ENCODE measurements at regions not wholly inside any gene's neighbourhood (a gene's known extent, or its start where the extent isn't known, plus 50 kb on each side); places are given as distances from the start of the nearest gene placed in this dataset.
"Not testable (repeated sequence)": the region's sequence is repeated elsewhere in the genome, so short reads cannot be mapped to it uniquely, and the experiment has no call there.

DNA sequence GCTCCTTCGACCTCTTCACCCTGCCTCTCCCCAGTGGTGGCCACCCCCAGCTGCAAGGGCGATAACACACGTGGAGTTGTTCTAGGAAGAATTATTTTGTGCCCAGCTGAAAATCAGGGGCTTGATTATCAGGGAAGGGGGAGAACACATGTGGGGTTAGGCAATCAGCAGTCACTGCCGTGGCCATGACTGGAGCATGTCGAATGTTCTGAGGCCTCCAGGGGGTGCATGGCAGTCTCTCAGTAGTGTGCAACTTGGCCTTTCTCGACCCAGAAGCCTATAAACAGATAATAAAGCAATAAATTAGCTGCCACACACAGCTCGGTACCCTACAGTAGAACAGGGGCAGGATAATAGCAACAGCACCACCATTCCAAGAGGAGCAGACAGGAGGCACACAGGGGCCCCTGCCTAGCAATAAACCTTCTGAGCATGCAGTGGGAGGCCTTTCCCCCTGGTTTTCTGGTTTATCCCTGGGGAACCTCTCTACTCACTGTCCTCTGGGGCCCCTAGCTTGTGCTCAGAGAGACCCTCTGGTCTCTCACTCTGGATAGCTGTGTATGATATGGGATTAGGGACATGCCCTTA is 308.2 kb upstream of the PLGLB2 start:
- H3K4me3 ChIP-seq (ENCODE audit: low read length); DNase-seq (ENCODE audit: low read depth, low spot score): not testable (repeated sequence)

DNA sequence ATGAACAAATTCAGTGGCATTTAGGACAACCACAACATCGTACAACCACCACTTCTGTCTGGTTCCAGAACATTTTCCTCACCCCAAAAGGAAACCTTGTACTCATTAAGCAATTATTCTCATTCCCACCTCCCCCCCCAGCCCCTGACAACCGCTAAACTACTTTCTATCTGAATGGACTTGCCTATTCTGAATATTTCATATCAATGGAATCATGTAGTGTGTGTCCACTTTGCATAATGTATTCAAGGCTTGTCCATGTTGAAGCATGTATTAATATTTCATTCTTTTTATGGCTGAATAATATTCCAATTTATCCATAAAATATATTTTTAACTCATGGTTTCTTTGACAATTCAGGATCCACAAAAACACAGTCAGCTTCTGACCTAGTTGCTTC is 307.2 kb upstream of the PLGLB2 start:
- not testable (repeated sequence) for H3K4me3 ChIP-seq (ENCODE audit: low read length); DNase-seq (ENCODE audit: low read depth, low spot score)

DNA sequence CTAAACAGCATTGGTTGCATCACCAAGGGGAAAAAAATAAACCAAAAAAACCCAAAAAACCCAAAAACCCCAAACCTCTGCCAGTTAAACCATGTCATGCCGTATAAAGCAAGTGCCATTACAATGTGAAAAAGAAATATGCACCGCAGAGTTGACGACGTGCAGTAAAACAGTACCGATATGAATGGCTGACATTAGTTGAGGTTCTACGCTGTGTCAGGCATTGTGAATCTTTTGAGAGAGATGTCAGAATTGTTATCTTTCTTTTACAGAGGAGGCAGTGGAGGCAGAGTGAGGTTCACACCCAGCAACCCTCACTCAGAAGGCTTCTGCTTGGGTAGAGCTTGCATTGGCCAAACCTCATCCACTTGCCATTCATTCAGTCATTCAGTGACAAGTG is 306.5 kb upstream of the PLGLB2 start:
- not testable (repeated sequence) for H3K4me3 ChIP-seq (ENCODE audit: low read length); DNase-seq (ENCODE audit: low read depth, low spot score)

DNA sequence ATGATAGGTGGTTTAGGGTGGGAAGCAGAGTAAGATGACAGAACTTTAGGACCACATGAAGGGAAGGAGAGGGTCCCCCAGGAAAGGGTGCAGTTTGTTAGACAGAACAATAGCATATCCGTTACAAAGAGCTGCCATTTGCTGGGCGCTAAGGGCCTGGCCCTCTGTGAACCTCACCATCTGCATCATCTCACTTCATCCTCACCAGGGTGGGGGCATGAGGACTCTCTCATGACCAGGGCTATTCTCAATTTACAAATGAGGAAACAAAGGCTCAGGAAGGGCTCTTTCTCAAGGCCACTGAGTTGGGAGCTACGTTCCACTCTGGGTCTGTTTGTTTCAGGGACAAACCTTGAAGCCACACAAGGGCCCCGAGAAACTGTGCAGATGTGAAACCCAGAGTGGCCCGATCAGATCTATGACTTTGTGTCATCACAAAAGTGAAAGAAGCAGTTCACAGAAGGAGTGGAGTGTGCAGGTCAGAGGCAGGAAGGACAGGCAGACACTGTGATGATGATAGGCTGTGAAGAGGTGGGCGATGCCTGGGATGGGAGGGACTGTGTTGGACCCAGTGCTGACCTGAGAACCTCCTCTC is 304.8 kb upstream of the PLGLB2 start:
- DNase-seq (ENCODE audit: low read depth, low spot score), result not testable (repeated sequence)

DNA sequence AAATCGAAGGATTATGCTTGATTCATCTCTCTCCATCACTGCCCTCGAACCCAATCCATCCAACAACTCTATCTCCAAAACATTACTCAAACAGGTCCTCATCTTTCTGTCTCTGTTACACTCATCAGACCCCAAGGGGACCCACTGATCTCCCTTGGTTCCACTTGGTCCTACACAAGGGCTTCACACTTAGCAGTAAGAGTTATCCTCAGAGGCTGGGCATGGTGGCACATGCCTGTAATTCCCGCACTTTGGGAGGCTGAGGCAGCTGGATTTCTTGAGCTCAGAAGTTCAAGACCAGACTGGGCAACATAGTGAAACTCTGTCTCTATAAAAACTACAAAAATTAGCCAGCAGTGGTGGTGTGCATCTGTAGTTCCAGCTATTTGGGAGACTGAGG is 302.9 kb upstream of the PLGLB2 start:
- not testable (repeated sequence) for DNase-seq (ENCODE audit: low read depth, low spot score); H3K4me3 ChIP-seq (ENCODE audit: low read length)

More for the DNA sequence above, 304.8 kb upstream of the PLGLB2 start:
- not testable (repeated sequence) for H3K4me3 ChIP-seq (ENCODE audit: low read length)

DNA sequence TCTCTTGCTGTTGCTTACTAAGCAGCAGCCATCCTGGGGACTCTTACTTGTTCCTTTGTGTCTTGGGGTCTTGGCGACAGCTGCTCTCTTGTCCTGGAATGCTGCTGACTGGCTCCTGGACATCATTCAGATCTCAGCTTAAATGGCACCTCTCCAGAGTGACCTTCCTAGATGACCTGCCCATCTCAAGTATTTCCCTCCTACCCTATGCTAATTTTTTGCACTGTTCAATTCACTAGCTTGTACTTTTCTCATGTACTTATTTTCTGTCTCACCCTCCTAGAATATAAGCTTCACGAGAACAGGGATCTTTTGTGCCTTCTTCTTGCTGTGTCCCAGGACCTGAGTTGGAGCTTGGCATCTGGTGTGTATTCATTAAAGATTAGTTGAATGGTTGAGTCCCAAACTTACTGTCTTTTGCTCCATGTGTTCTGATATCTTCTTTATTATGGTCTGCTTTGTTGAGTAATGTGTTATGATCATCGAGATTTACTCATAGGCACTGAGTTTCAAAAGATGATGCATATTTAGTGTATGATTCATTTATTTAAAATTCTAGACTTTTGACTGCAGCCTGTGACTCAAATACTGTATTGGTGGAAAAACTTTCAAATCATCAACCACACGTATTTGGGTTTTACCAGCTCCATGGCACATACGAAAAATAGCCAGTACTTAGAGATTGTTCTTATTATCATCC is 302.1 kb upstream of the PLGLB2 start:
- not testable (repeated sequence) for DNase-seq (ENCODE audit: low read depth, low spot score); H3K4me3 ChIP-seq (ENCODE audit: low read length)

DNA sequence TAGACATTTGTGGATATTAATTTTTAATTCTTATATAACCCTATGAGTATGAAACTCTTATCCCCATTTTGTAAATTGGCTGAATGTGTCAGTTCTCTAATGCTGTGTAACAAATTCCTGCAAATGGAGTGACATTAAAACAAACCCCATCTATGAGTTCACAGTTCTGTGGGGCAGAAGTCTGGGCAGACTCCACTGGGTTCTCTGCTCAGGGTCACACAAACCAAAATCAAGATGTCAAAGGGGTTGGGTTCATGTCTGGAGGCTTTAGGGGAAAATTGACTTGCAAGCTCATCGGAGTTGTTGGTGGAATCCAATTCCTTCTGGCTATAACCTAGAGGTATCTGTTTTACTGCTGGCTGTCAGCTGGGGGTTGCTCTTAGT is 301.6 kb upstream of the PLGLB2 start:
- H3K4me3 ChIP-seq (ENCODE audit: low read length); DNase-seq (ENCODE audit: low read depth, low spot score): not testable (repeated sequence)

DNA sequence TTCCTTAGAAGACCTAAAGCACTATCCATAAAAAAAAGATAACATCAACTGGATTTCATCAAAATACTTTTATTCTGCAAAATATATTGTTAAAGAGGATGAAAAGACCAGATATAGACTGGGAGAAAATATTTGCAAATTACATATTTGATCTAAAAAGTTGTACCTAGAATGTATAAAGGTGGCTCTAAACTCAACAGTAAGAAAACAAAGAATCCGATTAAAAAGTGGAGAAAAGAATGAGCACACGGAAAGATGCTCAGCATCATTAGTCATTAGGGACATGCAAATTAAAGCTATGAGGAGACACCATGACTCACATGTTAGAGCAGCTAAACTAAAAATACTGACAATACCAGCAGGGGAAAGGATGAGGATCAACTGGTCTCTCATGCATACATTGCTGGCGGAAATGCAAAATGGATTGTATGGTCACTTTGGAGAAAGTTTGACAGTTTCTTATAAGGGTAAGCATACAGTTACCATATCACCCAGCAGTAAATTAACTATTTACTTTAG is 298.4 kb upstream of the PLGLB2 start:
- DNase-seq (ENCODE audit: low read depth, low spot score); H3K4me3 ChIP-seq (ENCODE audit: low read length): not testable (repeated sequence)

DNA sequence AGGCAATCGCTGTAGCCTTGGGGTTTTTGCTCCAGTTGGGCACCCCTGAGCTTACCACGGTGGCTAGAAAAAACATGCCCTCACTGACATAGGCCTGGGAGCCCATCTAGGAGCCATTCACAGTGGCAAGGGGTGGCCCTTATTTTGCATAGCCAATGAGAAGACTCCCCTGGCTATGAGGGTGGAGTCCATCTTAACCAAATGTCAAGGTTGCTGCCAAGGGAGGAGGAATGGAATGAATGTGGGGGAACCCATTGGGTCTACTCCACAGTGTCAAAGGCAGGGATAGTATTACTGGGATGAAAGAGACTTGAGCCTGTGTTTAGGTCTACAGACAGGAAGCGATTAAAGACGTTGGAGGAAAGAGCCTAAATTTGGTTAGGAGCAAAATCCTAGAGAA is 295.7 kb upstream of the PLGLB2 start:
- not testable (repeated sequence) for DNase-seq (ENCODE audit: low read depth, low spot score); H3K4me3 ChIP-seq (ENCODE audit: low read length)

DNA sequence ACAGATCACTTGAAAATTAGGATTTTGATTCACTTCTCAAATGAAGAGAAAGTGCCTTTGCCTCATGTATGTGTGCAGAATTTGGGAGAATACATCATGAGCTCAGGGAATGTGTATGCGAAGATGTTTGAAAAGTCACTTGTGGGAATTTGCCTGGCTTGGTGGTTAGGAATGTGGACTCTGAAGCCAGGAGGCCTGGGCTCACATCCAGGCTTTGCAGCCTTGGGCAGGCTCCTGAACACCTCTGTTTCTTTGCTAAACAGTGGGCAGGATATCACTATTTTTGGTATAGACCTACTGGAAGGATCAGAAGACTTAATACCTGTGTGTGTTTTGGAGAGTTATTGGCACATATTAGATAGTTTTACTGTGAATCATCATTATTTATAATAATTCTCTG is 295.0 kb upstream of the PLGLB2 start:
- not testable (repeated sequence) for DNase-seq (ENCODE audit: low read depth, low spot score); H3K4me3 ChIP-seq (ENCODE audit: low read length)

DNA sequence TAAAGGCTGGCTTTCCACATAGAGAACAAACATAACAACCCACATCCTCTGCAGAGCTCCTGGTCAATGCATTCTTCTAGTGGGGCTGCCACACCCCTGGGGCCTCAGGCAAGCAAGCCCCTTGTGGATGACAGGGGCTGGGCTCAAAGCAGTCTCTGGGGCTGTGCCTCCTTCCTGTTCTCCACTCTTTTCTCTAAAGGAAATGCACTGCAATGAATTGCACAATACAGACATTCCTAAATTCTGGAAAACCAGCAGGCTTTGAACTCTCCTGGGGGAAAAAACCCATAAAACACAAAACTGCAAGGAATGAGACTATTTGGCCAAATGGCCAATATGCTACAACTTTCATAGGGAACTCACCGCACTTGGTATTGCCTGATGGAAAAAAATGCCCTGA is 293.9 kb upstream of the PLGLB2 start:
- not testable (repeated sequence) for H3K4me3 ChIP-seq (ENCODE audit: low read length); DNase-seq (ENCODE audit: low read depth, low spot score)

DNA sequence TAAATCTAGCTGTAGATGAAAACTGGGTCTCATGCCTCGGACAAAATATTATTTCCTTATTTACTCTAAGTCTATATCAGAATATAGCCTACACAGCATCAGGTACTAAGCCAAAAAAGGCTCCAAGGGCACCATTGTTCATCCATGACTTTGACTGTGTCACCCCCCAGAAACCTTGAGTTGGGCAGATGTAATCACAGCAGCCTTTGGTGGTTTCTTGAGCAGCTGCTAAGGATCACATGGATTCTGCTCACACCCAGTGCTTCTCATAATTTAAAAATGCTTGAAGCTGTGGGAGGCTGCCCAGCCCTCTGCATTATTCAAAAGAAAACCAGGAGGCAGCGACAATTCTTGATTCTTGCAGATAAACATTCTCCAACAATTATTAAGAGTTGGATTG is 293.5 kb upstream of the PLGLB2 start:
- not testable (repeated sequence) for H3K4me3 ChIP-seq (ENCODE audit: low read length); DNase-seq (ENCODE audit: low read depth, low spot score)

DNA sequence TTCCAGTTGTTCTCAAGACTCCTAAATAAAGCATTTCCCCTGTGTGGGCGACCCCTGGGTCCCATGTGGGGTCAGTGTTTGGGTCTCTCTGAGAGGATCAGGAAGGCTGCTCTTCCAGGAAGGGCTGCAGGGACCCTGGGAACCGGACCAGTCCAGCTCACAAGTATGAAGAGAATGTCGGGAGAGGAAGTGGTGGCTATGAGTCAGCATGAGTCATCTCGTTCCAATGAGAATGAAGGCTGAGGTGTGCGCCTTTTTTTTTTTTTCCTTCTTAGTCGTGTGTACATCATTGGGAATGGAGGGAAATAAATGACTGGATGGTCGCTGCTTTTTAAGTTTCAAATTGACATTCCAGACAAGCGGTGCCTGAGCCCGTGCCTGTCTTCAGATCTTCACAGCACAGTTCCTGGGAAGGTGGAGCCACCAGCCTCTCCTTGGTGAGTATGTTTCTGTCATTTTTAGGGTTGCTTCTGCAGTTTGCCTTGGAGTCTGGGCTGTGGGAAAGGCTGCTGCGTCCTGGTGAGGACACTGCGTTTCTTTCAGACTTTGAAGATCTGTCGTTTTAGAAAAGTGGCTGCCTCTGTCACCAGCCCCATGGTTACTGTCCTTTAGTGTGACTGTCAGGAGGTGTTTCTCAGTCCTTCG is 292.6 kb upstream of the PLGLB2 start:
- H3K4me3 ChIP-seq (ENCODE audit: low read length), result peak overlapping the region; percentile 48

DNA sequence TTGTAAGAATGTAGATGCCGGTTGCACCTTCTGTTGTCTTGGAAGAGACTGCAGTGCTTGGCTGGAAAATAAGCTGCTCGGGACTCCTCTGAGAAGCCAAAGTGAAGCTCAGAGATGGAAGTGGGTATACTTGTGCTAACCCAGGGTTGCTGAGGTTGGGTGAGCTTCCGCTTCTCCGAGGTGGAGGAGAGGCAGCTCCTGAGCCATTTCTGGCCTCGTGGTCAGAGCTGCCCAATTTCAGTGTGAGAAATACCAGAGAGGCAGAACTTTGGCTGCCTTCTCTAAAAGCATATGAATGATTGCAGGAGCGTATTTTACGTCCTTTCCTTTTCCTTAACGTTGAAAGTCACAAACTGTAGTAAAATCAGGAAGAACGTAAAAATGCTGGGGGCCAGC is 292.0 kb upstream of the PLGLB2 start:
- not testable (repeated sequence) for DNase-seq (ENCODE audit: low read depth, low spot score)
- peak overlapping the region; percentile 48 for H3K4me3 ChIP-seq (ENCODE audit: low read length)

More for the DNA sequence above, 292.6 kb upstream of the PLGLB2 start:
- not testable (repeated sequence) for DNase-seq (ENCODE audit: low read depth, low spot score)

DNA sequence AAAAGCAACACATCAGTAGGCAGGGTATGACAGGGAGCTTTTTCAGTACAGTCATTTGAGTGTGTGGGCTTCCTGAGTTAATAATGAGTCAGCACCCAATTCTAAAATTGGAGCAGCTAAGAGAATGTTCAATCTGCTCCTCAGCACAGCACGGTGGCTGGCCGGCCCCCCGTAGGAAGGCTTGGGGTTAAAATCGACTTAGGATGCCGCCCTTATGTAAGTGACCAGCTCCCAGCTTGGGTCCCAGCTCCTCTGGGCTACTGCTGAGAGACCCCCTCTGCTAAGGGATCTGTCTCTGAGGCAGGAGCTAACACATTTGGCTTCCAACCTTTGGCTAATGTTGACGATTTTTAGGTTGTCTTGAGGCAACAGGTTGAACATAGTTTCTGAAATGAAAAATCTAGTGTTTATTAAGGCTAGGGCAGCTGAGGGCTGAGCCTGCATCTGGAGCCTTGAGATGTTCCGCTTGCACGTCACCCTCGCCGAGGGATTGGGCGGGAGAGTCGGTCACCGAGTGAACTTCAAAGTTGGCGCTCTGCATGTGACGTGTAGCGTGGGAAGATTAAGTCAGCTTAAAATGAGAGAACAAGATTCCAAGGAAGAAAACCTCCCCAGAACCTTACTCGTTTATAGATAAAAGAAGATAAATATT is 291.3 kb upstream of the PLGLB2 start:
- not testable (repeated sequence) for DNase-seq (ENCODE audit: low read depth, low spot score); H3K4me3 ChIP-seq (ENCODE audit: low read length)

DNA sequence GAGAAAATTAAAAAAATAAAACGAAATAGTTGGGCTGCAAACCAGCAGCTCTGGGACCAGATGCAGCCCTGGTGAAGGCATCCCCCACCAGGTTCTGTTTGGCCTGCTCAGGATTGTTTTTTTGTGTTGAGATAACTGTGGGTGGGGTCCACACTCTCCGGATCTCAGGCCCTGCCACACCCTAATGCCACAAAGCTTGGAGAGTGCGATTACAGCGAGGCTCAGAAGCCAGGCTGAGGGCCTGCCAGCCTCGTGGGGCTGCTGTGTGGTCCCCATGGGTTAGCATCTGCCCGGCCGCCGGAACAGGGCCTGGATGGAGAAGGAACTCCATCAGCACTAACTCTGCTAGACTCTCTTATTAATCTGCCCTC is 290.8 kb upstream of the PLGLB2 start:
- not testable (repeated sequence) for H3K4me3 ChIP-seq (ENCODE audit: low read length); DNase-seq (ENCODE audit: low read depth, low spot score)

DNA sequence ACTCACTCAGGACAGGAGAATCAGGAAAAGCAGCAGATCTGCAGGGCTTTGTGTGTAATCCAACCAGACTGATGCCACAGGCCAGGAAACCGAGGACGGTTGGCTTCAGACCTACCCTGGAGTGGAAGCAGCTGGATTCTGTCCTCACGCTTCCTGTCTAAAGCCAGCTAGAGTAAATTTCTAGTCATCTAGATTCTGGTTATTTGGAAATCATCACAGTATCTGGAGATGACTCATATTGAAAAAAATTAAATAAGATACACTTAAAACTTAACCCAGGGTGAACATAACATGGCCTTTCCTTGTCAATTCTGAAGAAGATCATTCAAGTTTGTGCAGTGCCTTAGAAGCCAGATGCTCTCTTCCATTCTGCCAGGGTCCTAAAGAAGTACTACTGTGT is 288.9 kb upstream of the PLGLB2 start:
- DNase-seq (ENCODE audit: low read depth, low spot score); H3K4me3 ChIP-seq (ENCODE audit: low read length): not testable (repeated sequence)

DNA sequence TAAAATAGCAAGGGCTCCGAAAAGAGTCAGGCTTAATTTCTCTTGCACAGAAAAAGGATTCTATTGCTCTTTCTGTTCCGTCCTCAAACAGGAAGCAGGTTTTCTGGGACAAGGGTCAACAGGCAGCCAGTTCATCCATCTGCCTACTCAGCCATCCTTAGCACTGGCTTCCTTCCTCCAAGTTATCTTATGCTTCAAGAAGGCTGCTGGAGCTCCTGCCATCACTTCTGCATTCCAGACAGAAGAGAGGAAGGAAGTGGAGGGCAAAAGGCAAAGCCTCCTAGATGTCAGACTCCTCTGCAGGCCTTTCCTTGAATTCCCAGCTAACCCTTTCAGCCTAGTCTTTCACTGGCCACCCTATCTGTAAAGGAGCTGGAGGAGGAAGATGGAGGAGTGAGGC is 287.8 kb upstream of the PLGLB2 start:
- H3K4me3 ChIP-seq (ENCODE audit: low read length); DNase-seq (ENCODE audit: low read depth, low spot score): not testable (repeated sequence)

DNA sequence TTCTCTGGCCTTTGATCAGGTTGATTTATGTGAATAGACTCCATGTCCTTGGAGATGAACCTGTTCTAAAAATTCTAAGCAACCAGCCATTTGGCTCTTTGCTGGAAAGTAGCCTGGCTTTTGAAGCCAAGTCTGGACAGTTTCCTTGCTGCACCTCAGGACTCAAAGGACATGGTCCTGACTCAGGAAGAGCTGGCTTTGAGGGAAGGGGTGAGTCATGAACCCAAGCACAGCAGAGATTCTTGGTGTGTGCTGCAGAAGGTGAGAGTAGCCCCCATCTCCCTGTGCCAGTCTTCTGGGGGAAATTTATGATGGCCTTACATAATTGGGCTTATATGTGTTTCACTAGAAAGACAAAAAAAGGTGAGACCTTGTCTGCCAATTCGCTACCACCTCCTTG is 287.2 kb upstream of the PLGLB2 start:
- H3K4me3 ChIP-seq (ENCODE audit: low read length); DNase-seq (ENCODE audit: low read depth, low spot score): not testable (repeated sequence)

Data from Jurkat, Clone E6-1 (cell line).